Stimulated activated CD8-positive, alpha-beta memory T cell treated with anti-CD3 and anti-CD28 coated beads, Interleukin-2, amount 100 ng/mL, for 1 hour (primary cell): ENCODE measurements at regions not wholly inside any gene's neighbourhood (a gene's known extent, or its start where the extent isn't known, plus 50 kb on each side); places are given as distances from the start of the nearest gene placed in this dataset.
"Not testable (repeated sequence)": the region's sequence is repeated elsewhere in the genome, so short reads cannot be mapped to it uniquely, and the experiment has no call there.

Source experiments
- DNase-seq, 2 donors: peaks; one replicate each; pipeline ENCODE4 v3.0.0-alpha.2; 2020; ENCODE audit warnings: low read depth in 2 of 2

- DNase-seq = no peak
These were observed 708.8 kb downstream of the LTN1 start for GRCh38 chr21:28283641-28284490.

DNA sequence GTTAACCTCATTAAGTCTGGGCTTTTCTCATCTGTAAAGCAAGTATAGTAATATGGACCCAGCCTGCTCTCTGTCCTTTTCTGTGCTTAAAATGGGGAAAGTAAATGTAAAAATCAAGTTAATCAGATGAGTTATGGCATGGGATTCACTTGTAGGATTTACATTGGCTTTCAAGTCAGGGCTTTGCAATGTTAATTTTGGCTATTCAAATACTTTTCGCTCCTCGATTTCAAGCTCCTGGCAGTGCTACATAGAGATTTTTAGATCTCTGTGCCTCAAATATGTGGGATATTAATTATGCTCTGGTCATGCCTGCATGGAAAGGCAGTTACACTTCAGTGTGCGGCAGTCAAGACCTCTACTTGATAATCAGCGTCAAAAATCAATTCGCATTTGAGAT, 709.8 kb downstream of the LTN1 start:
- DNase-seq = no peak

DNA sequence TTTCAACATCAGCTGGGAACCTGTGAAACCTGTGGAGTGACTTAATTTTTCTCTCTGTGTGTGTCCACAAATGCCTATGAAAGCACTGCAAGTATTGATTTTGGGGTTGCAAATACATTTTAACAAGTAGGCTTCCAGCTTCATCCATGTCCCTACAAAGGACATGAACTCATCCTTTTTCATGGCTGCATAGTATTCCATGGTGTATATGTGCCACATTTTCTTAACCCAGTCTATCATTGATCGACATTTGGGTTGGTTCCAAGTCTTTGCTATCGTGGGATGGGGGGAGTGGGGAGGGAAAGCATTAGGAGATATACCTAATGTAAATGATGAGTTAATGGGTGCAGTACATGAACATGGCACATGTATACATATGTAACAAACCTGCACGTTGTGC, 711.3 kb downstream of the LTN1 start:
- not testable (repeated sequence) for DNase-seq

- no peak for DNase-seq
These were observed 712.1 kb downstream of the LTN1 start for GRCh38 chr21:28280611-28281010.

GRCh38 chr21:28277324-28277723, 715.4 kb downstream of the LTN1 start:
- DNase-seq = no peak

- DNase-seq = no peak
These were observed 720.2 kb downstream of the LTN1 start for GRCh38 chr21:28272272-28272992.

DNA sequence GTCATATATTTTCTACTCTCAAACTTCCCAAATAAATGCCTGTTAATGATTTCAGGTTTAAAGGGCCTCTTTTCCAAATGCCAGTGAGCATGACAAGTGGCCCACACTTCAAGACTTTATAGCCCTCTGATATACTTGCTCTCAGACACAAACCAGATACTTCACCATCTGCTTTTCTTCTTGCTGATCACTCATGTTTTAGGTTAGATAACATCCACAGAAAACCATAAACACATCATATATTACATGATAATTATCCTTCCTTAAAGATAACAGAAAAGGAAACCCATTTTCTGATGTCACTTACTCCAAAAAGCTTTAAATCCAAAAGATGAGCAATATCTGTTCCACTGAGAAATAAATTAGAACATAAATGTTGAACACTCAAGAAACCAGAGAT, 723.5 kb downstream of the LTN1 start:
- DNase-seq = no peak

- DNase-seq = no peak
These were observed 724.0 kb downstream of the LTN1 start for GRCh38 chr21:28268685-28269084.

DNA sequence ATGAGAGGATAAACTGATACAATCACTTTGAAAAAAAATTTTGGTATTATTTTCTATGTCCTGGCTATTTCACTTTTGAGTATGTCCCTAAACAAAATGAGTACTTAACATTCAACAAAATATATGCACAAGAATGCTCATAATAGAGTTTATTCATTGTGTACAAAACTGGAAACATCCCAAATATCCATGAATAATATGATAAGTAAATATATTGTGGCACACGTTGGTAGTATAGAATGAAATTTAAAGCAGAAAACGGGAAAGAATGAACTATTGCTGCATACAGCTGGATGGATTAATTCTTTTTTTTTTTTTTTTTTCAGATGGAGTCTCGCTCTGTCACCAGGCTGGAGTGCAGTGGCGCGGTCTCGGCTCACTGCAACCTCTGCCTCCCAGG, 725.2 kb downstream of the LTN1 start:
- no peak for DNase-seq

DNA sequence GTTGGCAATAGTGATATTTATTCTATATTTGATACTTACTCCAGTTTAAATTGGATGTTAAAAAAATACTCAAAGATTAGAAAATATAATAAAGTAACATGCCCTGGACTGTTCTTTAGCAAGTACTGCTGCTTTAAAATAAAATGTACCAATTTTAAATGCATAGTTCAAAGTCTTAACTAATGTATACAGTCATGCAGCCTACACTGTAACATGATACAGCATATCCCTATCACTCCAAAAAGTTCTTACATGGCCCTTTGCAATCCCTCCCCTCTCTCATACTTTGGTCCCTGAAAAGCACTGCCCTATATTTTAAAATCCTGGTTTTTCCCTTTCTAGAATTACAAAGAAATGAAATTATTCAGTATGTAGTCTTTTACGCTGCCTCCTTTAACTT, 726.6 kb downstream of the LTN1 start:
- DNase-seq = no peak

- no peak for DNase-seq
These were observed 728.7 kb downstream of the LTN1 start for GRCh38 chr21:28263974-28264373.

DNA sequence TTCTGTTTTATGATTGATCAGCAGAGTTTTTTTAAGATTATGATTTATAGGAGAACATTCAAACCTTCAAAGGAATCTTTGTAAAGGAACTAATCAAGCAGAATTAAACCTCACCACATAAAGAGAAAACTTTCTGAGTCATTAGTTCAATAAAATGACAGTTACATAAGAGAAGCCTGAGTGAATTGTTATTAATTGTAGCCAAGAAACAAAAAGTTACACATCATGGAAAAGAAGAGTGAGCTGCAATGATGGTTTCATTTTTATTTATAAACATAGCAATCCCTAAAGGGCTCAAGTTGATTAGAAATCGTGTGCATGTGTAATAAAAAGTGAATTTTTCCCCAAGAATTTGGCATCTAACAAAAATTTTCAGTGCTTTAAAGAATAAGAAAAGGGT, 731.4 kb downstream of the LTN1 start:
- DNase-seq = no peak

GRCh38 chr21:28257276-28257675, 735.4 kb downstream of the LTN1 start:
- no peak for DNase-seq

DNA sequence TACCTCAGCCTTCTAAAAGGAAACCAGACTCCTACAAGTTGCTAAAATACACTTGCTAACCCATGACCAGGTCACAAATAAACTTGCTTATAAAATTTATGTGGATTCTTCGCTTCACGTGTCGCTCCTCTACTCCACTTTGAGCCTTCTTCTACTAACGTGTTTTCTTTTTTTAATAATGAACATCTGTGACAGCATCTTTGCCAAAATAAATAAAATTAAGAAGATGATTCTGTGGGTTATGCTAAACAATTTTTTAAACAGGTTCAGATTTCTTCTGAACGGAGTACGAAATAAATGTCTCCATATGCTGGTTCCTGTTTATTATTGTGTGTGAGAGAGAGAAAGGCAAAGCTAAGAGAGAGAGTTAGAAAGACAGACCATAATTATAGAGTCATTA, 735.8 kb downstream of the LTN1 start:
- no peak for DNase-seq

DNA sequence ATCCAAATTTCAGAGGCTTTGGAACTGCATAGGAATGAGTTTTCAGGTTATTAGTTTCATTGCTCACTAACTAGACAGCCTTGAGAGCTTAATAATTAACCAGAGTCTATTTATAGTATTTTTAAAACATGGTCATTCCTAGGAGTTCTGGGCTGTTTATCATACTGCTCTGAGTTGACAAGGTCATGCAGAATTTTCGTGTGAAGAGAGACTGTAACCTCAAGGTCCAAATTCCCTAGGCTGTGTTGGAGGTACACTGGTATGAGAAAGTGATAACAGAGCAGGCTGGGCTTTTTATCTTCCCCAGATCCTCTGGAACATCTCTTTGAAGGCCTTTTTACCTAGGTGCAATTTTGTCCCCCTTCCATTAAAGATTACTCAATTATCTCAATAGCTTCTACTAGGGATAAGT, 736.3 kb downstream of the LTN1 start:
- no peak for DNase-seq

DNA sequence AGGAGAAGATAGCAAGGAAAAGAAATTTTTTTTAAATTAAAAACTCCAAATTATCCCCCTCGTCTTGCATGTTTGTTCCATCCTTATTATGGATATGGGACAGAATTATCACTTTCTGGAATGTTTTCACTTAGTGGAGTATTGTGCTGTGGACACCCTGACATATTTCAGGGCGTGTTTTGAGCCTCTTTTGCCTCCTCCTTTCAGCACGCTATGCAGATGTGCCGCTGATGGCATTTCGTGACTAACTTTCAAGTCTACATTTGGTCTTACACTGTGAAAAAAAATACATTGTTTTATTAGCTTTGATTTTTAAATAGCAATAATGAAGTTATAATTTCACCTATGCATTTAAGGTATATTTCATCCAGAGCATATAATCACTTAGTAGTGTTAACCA, 738.7 kb downstream of the LTN1 start:
- no peak for DNase-seq

DNA sequence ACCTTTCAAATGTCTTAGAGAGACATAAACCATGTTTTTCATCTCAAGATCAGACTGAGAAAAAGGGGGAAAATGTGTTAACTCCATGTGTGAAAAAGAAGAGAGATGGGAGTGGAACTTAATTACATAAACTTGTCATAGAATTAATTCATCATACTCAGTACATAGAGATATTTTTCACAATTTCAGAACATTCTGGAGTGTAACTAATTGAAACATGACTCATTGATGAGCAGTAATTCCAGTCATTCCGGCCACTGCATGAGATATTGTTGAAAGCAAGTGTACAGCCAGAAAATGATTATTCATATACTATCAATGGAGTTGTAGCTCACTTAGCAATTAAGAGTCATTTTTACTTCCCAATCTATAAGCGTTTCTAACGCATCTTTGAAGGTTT, 739.3 kb downstream of the LTN1 start:
- DNase-seq = no peak

DNA sequence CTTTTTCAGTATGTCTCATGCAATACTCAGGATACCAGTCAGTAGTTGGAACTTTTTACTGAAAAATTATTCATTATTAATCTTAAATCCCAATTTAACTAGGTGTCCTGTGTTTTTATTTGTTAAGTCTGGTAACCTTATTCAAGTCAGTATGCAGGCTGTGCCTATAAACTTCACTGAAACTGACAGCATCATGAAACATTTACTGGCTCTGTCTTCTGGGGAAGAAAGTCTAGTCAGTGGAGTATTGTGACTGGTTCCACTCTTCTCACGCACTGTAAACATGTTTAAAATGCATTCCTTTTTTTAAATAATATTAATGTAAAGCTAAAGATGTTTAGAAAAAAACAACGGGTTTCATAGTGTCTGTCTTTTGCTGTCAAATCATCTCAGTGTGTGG, 739.7 kb downstream of the LTN1 start:
- no peak for DNase-seq

GRCh38 chr21:28250946-28251345, 741.7 kb downstream of the LTN1 start:
- no peak for DNase-seq

DNA sequence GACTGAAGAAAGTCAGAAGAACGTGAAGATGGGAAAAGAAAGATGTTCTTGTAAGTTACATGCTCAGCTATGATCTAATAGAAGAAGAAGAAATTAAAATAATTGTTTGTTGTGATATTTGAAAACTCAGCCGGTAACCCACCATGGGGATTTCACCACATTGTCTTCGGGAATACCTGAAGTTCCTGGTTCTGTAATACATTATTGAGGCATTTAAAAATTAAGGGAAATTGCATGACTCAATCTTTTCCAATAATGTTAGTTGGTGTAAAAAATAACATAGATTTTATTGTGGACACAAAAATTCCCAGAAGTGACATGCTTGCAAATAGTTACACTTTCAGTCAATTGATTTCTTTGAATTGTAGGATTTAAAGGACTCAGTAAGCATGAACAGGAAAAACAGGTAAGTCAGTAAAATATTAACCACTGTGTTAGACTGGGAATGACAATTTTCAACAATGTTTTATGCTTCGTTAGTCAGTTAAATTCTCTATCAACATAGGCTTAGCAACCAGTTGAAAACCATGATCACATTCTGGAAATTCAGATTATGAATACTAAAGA, 745.1 kb downstream of the LTN1 start:
- DNase-seq = no peak

- no peak for DNase-seq
These were observed 752.1 kb downstream of the LTN1 start for GRCh38 chr21:28240586-28240985.

- no peak for DNase-seq
These were observed 753.3 kb downstream of the LTN1 start for GRCh38 chr21:28239340-28239739.

- DNase-seq = no peak
These were observed 755.0 kb downstream of the LTN1 start for GRCh38 chr21:28237661-28238060.
